ENCODE measurements at regions not wholly inside any gene's neighbourhood (a gene's known extent, or its start where the extent isn't known, plus 50 kb on each side); places are given as distances from the start of the nearest gene placed in this dataset.
A peak's percentile ranks its signal among the peaks of the same experiment; 100 is the strongest.

DNA sequence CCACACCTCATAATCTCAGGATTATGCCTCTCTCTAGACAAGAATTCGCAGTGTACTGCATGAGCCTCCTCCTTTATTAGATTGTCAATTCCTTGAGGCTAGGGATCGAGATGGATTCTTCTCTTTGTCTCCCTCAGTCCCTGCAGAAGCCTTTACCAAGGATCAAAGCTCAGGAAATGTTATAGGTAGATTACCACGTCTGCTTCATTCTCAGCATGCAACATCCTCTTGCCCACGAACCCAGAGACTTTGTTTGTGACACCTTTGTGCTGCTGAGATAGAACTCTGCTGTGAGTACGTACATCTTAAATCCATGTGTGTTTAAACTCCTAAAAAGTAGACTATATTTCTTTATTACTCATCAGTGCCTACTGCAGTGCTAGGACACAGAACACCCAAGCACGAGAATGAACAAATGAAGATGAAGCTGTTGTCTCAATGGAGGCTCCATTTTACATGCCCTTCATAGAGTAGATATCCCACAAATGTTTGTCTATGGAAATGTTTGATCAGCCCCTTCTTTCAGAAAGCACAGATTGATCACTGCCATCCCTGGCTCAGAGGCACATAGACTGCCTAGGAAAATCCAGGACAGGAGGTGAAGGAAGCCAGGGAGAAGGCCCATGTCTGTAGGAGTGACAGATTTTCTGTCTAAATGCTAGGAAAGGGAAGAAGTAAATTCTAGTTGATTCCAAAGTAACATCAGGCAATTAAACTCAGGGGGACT lies 98.8 kb upstream of the KLHL29 start:
- Histone ChIP-seq H3K4me3 (ENCODE audit: extremely low read depth, insufficient read depth, low read length, poor library complexity, severe bottlenecking) (no peak overlapping the region), H3K4me1 (ENCODE audit: control insufficient read depth, insufficient read depth, low read length, poor library complexity, severe bottlenecking) (peaks cover 25% of the 10 kb centered on the region), H3K9me3 (ENCODE audit: control insufficient read depth, low read length) (no peaks in the 10 kb centered on the region), H3K36me3 (ENCODE audit: control insufficient read depth, insufficient read depth, low read length) (no peaks in the 10 kb centered on the region), H3K27ac (ENCODE audit: low read depth, low read length, severe bottlenecking) (peak overlapping the region; percentile 89)
- 65 to 80% methylated on average over 2 to 5 of the region's 6 CpGs for WGBS, 2 experiments (ENCODE audit: insufficient coverage in 2 of 2)

DNA sequence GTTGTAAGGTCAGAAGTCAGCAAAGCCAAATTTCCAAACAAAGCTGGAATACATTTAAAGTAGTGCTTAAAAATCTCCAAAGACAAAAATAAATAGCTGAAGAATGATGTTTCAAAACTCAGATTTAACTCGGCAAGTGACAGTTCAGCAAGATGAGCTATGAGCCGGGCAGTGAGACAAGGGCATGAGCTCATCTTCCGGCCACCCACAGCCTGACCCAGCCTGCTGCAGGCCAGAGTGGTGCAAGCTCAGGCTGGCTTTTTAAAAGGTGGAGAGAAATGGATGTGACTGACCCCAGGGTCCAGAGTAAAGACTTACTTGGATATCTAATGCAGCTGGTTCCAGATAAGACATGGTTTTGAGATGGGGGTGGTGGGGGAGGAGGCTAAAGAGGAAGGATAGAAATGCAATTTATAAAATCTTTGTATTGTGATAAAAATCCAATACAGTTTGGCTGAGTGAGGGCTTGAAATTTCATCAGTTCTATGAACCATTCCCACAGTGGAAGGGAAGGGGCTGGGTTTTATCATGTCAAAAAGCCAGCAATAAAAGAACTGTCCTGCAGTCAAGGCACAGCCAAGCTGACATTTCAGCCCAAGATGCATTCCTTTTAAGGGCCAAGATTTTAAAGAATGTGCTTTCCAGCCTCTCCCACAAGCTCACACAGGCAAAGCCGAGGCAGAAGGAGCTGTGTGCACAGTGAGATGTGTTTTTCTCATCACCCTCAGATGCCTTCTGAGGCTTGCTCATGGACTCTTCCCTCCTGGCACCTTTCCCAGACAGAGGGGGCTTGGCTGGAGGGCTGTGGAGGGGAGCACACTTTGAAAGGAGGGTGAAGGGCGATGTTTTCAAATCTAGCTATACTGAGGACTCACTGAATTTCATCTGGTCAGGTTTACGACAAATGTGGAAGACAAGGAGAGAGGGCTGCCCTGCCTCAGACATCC lies 97.9 kb upstream of the KLHL29 start:
- Histone ChIP-seq H3K4me3 (ENCODE audit: extremely low read depth, insufficient read depth, low read length, poor library complexity, severe bottlenecking) (no peak overlapping the region), H3K4me1 (ENCODE audit: control insufficient read depth, insufficient read depth, low read length, poor library complexity, severe bottlenecking) (peaks cover 25% of the 10 kb centered on the region), H3K9me3 (ENCODE audit: control insufficient read depth, low read length) (no peaks in the 10 kb centered on the region), H3K36me3 (ENCODE audit: control insufficient read depth, insufficient read depth, low read length) (no peaks in the 10 kb centered on the region), H3K27ac (ENCODE audit: low read depth, low read length, severe bottlenecking) (peak overlapping the region; percentile 89)
- WGBS, 2 experiments (ENCODE audit: insufficient coverage in 2 of 2), result 73 to 83% methylated on average over 4 to 5 of the region's 6 CpGs

DNA sequence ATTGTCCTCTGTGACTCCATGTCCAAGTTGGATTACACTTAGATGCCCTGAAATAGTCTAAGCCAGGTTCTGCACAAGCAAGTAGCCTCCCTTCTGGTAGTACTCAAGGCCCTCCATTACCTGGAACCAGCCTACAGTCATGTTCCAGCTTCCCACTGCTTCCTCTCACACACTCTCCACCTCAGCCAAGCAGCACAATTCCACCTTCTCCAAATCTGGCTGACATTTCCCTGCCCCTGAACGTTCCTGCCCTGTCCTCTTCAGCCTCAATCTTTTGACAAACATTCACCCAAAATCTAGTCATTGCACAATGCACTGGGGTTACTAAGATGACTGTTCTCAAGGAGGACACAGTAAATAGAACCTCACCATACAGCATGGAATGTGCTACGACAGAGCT lies 95.3 kb upstream of the KLHL29 start:
- Histone ChIP-seq H3K4me3 (ENCODE audit: extremely low read depth, insufficient read depth, low read length, poor library complexity, severe bottlenecking) (no peak overlapping the region), H3K36me3 (ENCODE audit: control insufficient read depth, insufficient read depth, low read length) (no peaks in the 10 kb centered on the region), H3K4me1 (ENCODE audit: control insufficient read depth, insufficient read depth, low read length, poor library complexity, severe bottlenecking) (peaks cover 25% of the 10 kb centered on the region), H3K9me3 (ENCODE audit: control insufficient read depth, low read length) (no peaks in the 10 kb centered on the region), H3K27ac (ENCODE audit: low read depth, low read length, severe bottlenecking) (no peak overlapping the region)
- 81 to 93% methylated on average over 2 of the region's 2 CpGs for WGBS, 2 experiments (ENCODE audit: insufficient coverage in 2 of 2)

DNA sequence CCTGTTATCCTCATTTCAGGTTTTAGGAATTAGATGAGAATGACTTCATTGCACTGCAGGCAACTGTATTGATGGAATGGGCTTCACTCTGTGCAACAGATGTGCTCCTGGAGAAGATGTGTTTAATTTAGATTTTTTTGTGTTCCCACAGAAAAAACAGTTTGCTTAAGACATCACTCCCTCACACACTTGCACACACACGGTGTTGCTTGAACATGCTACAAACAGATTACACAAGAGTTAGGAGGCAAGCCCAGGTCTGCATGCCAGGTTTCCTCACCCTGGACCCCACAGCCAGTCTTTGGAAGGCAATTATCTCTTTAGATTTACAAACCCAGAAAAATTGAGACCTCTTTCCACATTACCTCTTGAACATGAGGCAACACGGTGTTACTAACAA lies 93.7 kb upstream of the KLHL29 start:
- Histone ChIP-seq H3K9me3 (ENCODE audit: control insufficient read depth, low read length) (no peaks in the 10 kb centered on the region), H3K4me1 (ENCODE audit: control insufficient read depth, insufficient read depth, low read length, poor library complexity, severe bottlenecking) (peaks cover 11% of the 10 kb centered on the region), H3K27ac (ENCODE audit: low read depth, low read length, severe bottlenecking) (no peak overlapping the region), H3K4me3 (ENCODE audit: extremely low read depth, insufficient read depth, low read length, poor library complexity, severe bottlenecking) (no peak overlapping the region), H3K36me3 (ENCODE audit: control insufficient read depth, insufficient read depth, low read length) (no peaks in the 10 kb centered on the region)
- WGBS, 2 experiments (ENCODE audit: insufficient coverage in 2 of 2), result 100% methylated on average over 2 of the region's 2 CpGs

DNA sequence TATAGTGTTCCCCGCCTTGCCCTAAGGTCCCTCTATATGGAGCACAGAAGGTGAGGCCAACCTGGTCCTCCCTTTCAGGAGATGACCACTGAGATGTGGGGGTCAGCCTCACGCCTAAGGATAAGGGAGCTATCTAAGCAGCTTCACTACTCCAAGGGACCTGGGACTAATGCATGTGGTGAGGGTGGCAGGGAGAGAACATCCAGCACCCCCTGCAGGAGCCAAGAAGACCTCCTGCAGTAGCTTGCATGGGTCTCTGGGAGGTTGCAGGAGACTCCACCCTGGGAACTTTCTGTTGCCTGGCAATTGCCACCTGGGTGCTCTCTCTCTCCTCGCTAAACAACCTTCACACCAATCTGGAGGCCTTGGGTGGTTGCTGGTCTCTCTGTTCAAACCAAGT lies 93.0 kb upstream of the KLHL29 start:
- Histone ChIP-seq H3K4me1 (ENCODE audit: control insufficient read depth, insufficient read depth, low read length, poor library complexity, severe bottlenecking) (peaks cover 5% of the 10 kb centered on the region), H3K4me3 (ENCODE audit: extremely low read depth, insufficient read depth, low read length, poor library complexity, severe bottlenecking) (no peak overlapping the region), H3K27ac (ENCODE audit: low read depth, low read length, severe bottlenecking) (no peak overlapping the region), H3K9me3 (ENCODE audit: control insufficient read depth, low read length) (no peaks in the 10 kb centered on the region), H3K36me3 (ENCODE audit: control insufficient read depth, insufficient read depth, low read length) (no peaks in the 10 kb centered on the region)
- no CpG with 5 or more reads among the region's 3 CpGs for WGBS, 2 experiments (ENCODE audit: insufficient coverage in 2 of 2)

DNA sequence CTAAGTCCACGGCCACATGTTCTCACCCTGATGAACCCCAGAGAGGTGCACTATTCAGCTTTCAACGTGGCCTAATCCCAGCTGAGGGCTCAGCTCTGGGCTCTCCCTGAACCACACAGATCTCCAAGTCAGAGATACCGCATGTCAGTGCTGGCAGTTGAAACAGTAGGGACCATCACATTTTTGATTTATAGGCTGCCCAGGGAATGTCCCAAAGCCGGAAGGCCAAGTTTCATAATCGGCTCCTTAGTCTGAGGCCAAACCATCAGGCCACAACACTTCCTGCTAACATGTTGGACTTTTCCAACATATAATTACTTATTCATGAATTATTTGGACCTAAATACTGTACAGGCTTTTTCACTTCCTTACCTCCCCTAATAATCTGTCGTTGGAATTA lies 91.9 kb upstream of the KLHL29 start:
- 90 to 97% methylated on average over 4 of the region's 6 CpGs for WGBS, 2 experiments (ENCODE audit: insufficient coverage in 2 of 2)
- no peak overlapping the region for H3K27ac ChIP-seq (ENCODE audit: low read depth, low read length, severe bottlenecking)
- no peak overlapping the region for H3K4me3 ChIP-seq (ENCODE audit: extremely low read depth, insufficient read depth, low read length, poor library complexity, severe bottlenecking)
- H3K36me3 ChIP-seq (ENCODE audit: control insufficient read depth, insufficient read depth, low read length), result no peaks in the 10 kb centered on the region
- no peaks in the 10 kb centered on the region for H3K4me1 ChIP-seq (ENCODE audit: control insufficient read depth, insufficient read depth, low read length, poor library complexity, severe bottlenecking)
- no peaks in the 10 kb centered on the region for H3K9me3 ChIP-seq (ENCODE audit: control insufficient read depth, low read length)

DNA sequence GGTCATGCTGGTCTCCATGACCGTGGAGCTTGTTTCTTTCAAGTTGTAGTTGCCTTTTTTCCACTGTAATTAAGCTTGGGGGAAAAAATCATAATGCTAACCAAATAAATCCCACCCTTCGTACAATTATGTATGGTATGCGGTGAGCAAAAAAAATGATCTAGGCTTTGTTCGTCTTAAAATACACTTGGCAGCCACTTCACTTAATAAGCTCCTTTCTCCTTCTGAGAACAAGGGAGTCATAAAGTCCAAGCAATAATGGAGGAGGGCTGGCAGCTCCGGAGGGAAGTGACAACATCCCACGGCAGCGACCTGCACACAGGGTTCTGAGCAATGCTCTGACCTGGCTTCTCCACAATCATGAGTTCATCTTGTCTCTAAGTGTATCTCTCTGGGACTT lies 91.2 kb upstream of the KLHL29 start:
- Histone ChIP-seq H3K4me3 (ENCODE audit: extremely low read depth, insufficient read depth, low read length, poor library complexity, severe bottlenecking) (no peak overlapping the region), H3K9me3 (ENCODE audit: control insufficient read depth, low read length) (no peaks in the 10 kb centered on the region), H3K27ac (ENCODE audit: low read depth, low read length, severe bottlenecking) (no peak overlapping the region), H3K4me1 (ENCODE audit: control insufficient read depth, insufficient read depth, low read length, poor library complexity, severe bottlenecking) (no peaks in the 10 kb centered on the region), H3K36me3 (ENCODE audit: control insufficient read depth, insufficient read depth, low read length) (no peaks in the 10 kb centered on the region)
- 81% methylated on average over 3 of the region's 7 CpGs; no CpG with 5 or more reads in 1 of the 2 experiments for WGBS, 2 experiments (ENCODE audit: insufficient coverage in 2 of 2)

DNA sequence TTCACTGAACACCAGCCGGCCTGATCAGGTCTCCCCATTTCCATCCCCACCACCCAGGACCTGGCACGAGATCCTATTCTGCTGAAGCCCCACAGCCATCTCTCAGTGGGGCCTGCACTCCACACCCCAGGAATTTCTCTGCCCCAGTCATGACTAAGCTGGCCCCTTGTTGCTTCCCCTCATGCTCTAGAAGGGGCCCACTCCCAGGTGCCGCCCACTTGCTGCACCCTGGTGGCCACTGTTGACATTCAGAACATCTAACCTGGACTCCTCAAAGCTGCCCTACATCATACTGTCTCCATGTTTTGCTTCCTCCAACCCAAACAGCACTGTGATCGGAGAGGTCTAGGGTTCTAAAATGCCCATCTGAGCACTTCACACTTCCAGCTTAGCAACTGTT lies 90.7 kb upstream of the KLHL29 start:
- H3K4me3 ChIP-seq (ENCODE audit: extremely low read depth, insufficient read depth, low read length, poor library complexity, severe bottlenecking), result no peak overlapping the region
- no peaks in the 10 kb centered on the region for H3K9me3 ChIP-seq (ENCODE audit: control insufficient read depth, low read length)
- no peaks in the 10 kb centered on the region for H3K4me1 ChIP-seq (ENCODE audit: control insufficient read depth, insufficient read depth, low read length, poor library complexity, severe bottlenecking)
- H3K27ac ChIP-seq (ENCODE audit: low read depth, low read length, severe bottlenecking), result no peak overlapping the region
- 75 to 87% methylated on average over 4 of the region's 4 CpGs for WGBS, 2 experiments (ENCODE audit: insufficient coverage in 2 of 2)
- H3K36me3 ChIP-seq (ENCODE audit: control insufficient read depth, insufficient read depth, low read length), result no peaks in the 10 kb centered on the region

DNA sequence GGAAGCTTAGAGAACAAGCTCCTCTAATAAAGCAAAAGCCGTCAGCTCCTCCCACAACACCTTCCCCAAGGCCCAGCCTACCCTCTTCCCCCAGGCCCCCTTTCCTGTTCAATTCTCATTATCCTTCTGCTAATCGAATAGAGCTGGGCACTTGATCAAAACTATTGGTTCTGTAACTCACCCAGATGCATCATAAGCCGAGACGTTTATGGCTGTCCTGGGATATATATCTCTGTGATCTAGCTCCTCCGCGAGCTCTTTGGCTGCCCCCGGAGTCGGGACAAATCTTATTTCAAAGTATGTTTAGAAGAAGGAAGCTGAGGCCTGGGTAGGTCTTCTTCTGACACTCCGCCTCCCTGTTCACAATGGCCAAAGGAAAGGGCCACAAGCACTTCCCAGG lies 88.3 kb upstream of the KLHL29 start:
- Histone ChIP-seq H3K4me3 (ENCODE audit: extremely low read depth, insufficient read depth, low read length, poor library complexity, severe bottlenecking) (no peak overlapping the region), H3K36me3 (ENCODE audit: control insufficient read depth, insufficient read depth, low read length) (no peaks in the 10 kb centered on the region), H3K9me3 (ENCODE audit: control insufficient read depth, low read length) (no peaks in the 10 kb centered on the region), H3K27ac (ENCODE audit: low read depth, low read length, severe bottlenecking) (no peak overlapping the region), H3K4me1 (ENCODE audit: control insufficient read depth, insufficient read depth, low read length, poor library complexity, severe bottlenecking) (no peaks in the 10 kb centered on the region)
- WGBS, 2 experiments (ENCODE audit: insufficient coverage in 2 of 2), result 91% methylated on average over 9 of the region's 9 CpGs

DNA sequence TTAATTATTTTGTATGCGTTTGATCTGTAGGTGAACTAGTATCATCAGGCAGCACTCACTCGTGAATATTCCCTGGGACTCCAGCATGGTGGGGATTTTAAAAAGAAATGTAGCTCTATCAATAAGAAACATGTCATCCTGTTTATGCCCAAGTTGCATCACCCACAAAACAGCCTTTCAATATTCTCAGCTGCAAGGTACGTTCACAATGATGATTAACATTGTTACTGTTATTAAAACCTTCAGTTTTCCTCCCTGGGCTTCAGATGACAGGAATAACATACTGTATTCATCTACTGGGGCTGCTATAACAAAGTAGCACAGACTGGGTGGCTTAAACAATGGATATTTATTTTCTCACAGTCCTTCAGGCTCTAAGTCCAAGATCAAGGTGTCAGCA lies 87.9 kb upstream of the KLHL29 start:
- H3K4me1 ChIP-seq (ENCODE audit: control insufficient read depth, insufficient read depth, low read length, poor library complexity, severe bottlenecking), result no peaks in the 10 kb centered on the region
- H3K9me3 ChIP-seq (ENCODE audit: control insufficient read depth, low read length), result no peaks in the 10 kb centered on the region
- no peak overlapping the region for H3K4me3 ChIP-seq (ENCODE audit: extremely low read depth, insufficient read depth, low read length, poor library complexity, severe bottlenecking)
- H3K36me3 ChIP-seq (ENCODE audit: control insufficient read depth, insufficient read depth, low read length), result no peaks in the 10 kb centered on the region
- H3K27ac ChIP-seq (ENCODE audit: low read depth, low read length, severe bottlenecking), result no peak overlapping the region
- 70 to 100% methylated on average over 1 to 2 of the region's 3 CpGs for WGBS, 2 experiments (ENCODE audit: insufficient coverage in 2 of 2)

DNA sequence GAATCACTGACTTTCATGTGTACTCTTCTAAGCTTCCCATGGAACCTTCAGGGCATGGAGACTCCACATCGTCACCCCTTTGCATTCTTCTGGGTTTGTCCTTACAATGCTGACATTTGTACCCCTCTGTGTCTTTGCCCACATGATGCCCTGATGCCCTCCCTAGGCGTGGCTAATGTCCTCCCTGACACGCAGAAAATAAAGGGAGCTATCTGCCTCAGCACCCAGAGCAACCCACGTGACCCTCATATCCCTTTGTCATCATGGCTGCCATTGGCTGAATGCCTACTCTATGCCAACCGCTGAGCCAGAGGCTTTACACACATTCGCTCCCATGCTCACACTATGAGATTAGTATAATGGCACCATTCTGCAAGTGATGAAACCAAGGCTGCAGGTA lies 86.4 kb upstream of the KLHL29 start:
- no peak overlapping the region for H3K27ac ChIP-seq (ENCODE audit: low read depth, low read length, severe bottlenecking)
- H3K36me3 ChIP-seq (ENCODE audit: control insufficient read depth, insufficient read depth, low read length), result no peaks in the 10 kb centered on the region
- H3K4me3 ChIP-seq (ENCODE audit: extremely low read depth, insufficient read depth, low read length, poor library complexity, severe bottlenecking), result no peak overlapping the region
- no peaks in the 10 kb centered on the region for H3K4me1 ChIP-seq (ENCODE audit: control insufficient read depth, insufficient read depth, low read length, poor library complexity, severe bottlenecking)
- 88 to 93% methylated on average over 4 to 6 of the region's 6 CpGs for WGBS, 2 experiments (ENCODE audit: insufficient coverage in 2 of 2)
- no peaks in the 10 kb centered on the region for H3K9me3 ChIP-seq (ENCODE audit: control insufficient read depth, low read length)
